ENCODE measurements at regions not wholly inside any gene's neighbourhood (a gene's known extent, or its start where the extent isn't known, plus 50 kb on each side); places are given as distances from the start of the nearest gene placed in this dataset.

DNA sequence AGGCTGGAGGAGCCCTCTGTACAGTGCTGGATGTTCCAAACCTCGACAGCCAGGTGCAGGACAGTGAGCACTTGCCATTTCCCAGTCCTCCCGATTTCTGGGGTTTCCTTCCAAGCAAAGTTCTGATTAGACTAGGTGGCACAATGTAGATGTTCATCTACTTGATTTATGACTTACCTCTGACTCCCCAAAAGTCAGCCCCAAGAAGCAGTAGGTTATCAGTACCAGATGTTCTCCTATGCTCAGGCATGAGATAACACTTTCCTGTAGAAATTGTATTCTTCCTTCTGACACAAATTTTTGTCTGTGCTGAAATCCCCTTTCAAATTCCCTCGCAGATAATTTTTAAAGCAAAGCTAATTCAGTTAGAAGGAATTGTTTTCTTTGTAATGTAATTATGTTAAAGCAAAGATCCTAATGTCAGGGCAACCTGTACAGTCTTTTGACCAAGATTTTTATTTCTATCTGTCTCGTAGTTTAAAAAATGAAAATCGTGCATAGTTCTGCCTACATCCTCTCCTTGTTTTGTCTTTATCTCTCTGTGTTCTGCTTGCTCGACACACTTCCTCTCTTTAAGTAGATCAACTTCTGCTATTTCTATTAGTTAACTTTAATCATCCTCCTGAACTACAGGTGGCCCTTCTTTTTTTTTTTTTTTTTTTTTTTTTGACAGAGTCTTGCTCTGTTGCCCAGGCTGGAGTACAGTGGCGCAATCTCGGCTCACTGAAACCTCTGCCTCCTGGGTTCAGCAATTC is 102.4 kb upstream of the PJA2 start:
- TF ChIP-seq EZH2 (IDR thresholded peaks at IDR 0.05; ENCODE audit: insufficient read depth, poor library complexity, severe bottlenecking) = no peak
- no peak for TF ChIP-seq EZH2phosphoT487 (IDR thresholded peaks at IDR 0.05; ENCODE audit: insufficient read depth, low read depth)
